H1 (cell line): ENCODE measurements at regions not wholly inside any gene's neighbourhood (a gene's known extent, or its start where the extent isn't known, plus 50 kb on each side); places are given as distances from the start of the nearest gene placed in this dataset.

Experiments
- CTCF ChIA-PET: fragments of 300-600 bp; sonication (Branson Sonifier 250); formaldehyde crosslinking; loops from one replicate; lab custom pipeline; 2021; ENCODE audit not compliant: partially characterized antibody; lab: Charles Lee
- POLR2A ChIA-PET: fragments of 300-600 bp; sonication (Branson Sonifier 250); formaldehyde crosslinking; loops from one replicate; lab custom pipeline; 2021; ENCODE audit warnings: inconsistent platforms; ENCODE audit not compliant: partially characterized antibody; lab: Charles Lee
- DNase-seq, 2 experiments: peaks; one replicate each; pipeline versions ENCODE4 v3.0.0 to v3.0.0-alpha.2; 2010 to 2022; ENCODE audit warnings: low spot score in 2 of 2, low read depth in 1 of 2, mixed read lengths in 1 of 2
- FAIRE-seq: peaks from 2 replicates; lab custom pipeline; 2011; peaks lifted over from hg19 to GRCh38; lab: Jason Lieb, UNC
- H2AFZ ChIP-seq: 2 replicates; pipeline ENCODE4 v1.8.1; 2012; ENCODE audit warnings: low read length, inconsistent platforms
- H2AK5ac ChIP-seq: 2 replicates; pipeline ENCODE4 v1.6.1; 2013; ENCODE audit warnings: low read depth, low read length
- H2BK120ac ChIP-seq: replicated peaks from 2 replicates; pipeline ENCODE3; 2013; ENCODE audit warnings: low read depth, low read length, inconsistent platforms
- H2BK12ac ChIP-seq: 2 replicates; pipeline ENCODE4 v1.6.1; 2013; ENCODE audit warnings: low read depth, low read length
- H2BK15ac ChIP-seq: 2 replicates; pipeline ENCODE4 v1.6.1; 2013; ENCODE audit warnings: low read length
- H2BK20ac ChIP-seq: 2 replicates; pipeline ENCODE4 v1.6.1; 2013; ENCODE audit warnings: low read length
- H2BK5ac ChIP-seq: 2 replicates; pipeline ENCODE4 v1.6.1; 2013; ENCODE audit warnings: low read depth, low read length
- H3K14ac ChIP-seq: 2 replicates; pipeline ENCODE4 v1.6.1; 2013; ENCODE audit warnings: inconsistent platforms; ENCODE audit not compliant: insufficient read length
- H3K18ac ChIP-seq: 2 replicates; pipeline ENCODE4 v1.6.1; 2013; ENCODE audit warnings: low read length; ENCODE audit errors: extremely low read depth
- H3K23ac ChIP-seq: 2 replicates; pipeline ENCODE4 v1.6.1; 2013; ENCODE audit warnings: inconsistent platforms; ENCODE audit not compliant: insufficient read length
- H3K23me2 ChIP-seq: 2 replicates; pipeline ENCODE4 v1.6.1; 2013; ENCODE audit warnings: low read depth, low read length
- H3K27ac ChIP-seq: 2 replicates; pipeline ENCODE4 v1.6.1; 2011; ENCODE audit warnings: low read depth, low read length, inconsistent platforms
- H3K27me3 ChIP-seq, 4 experiments: replicated peaks in 1 of 4; 1 replicate in 1 of 4; 2 replicates in 3 of 4; pipeline versions ENCODE4 v1.6.1 to v1.8.1; 2011 to 2013; ENCODE audit warnings: low read length in 3 of 4, mild to moderate bottlenecking in 3 of 4, inconsistent platforms in 2 of 4, mixed read lengths in 2 of 4, moderate library complexity in 1 of 4; ENCODE audit not compliant: control insufficient read depth in 3 of 4, insufficient read depth in 3 of 4; ENCODE audit errors: extremely low read depth in 1 of 4
- H3K36me3 ChIP-seq, 4 experiments: 2 replicates each; pipeline versions ENCODE4 v1.6.1 to v1.8.1; 2011 to 2013; ENCODE audit warnings: mild to moderate bottlenecking in 4 of 4, low read length in 3 of 4, moderate library complexity in 2 of 4, control low read depth in 1 of 4, inconsistent platforms in 1 of 4; ENCODE audit not compliant: insufficient read depth in 4 of 4, control insufficient read depth in 2 of 4
- H3K4ac ChIP-seq: replicated peaks from 2 replicates; pipeline ENCODE3; 2013; ENCODE audit warnings: low read length, low read depth, mixed read lengths, inconsistent platforms; ENCODE audit not compliant: insufficient read length
- H3K4me1 ChIP-seq, 4 experiments: replicated peaks in 1 of 4; 1 replicate in 1 of 4; 2 replicates in 3 of 4; pipeline versions ENCODE4 v1.6.1 to v1.8.1; 2011 to 2013; ENCODE audit warnings: low read length in 3 of 4, inconsistent platforms in 2 of 4, mixed read lengths in 1 of 4; ENCODE audit not compliant: insufficient read depth in 4 of 4, control insufficient read depth in 3 of 4
- H3K4me2 ChIP-seq, 2 experiments: 2 replicates each; pipeline versions ENCODE4 v1.6.1 to v1.8.1; 2011 to 2013; ENCODE audit warnings: low read depth in 2 of 2, low read length in 2 of 2, control low read depth in 1 of 2, inconsistent platforms in 1 of 2, mild to moderate bottlenecking in 1 of 2; ENCODE audit not compliant: insufficient read depth in 1 of 2
- H3K4me3 ChIP-seq, 4 experiments: fragments of 200-600, 300-600 bp in 1 of 4; sonication (generic), shearing (Covaris generic), sonication (Bioruptor Twin) in 1 of 4; 2 replicates each; pipeline versions ENCODE4 v1.5.1 to v1.8.1; 2011 to 2016; ENCODE audit warnings: low read length in 4 of 4, low read depth in 3 of 4, control low read depth in 2 of 4, inconsistent platforms in 2 of 4, mild to moderate bottlenecking in 2 of 4, mixed read lengths in 1 of 4, moderate library complexity in 1 of 4; ENCODE audit not compliant: insufficient read depth in 2 of 4; ENCODE audit errors: extremely low read depth in 1 of 4
- H3K56ac ChIP-seq: replicated peaks from 2 replicates; pipeline ENCODE3; 2013; ENCODE audit warnings: low read depth, mild to moderate bottlenecking, mixed read lengths, low read length, inconsistent platforms; ENCODE audit not compliant: insufficient read length
- H3K79me1 ChIP-seq: 2 replicates; pipeline ENCODE4 v1.6.1; 2013; ENCODE audit warnings: low read depth, low read length, control low read depth
- H3K79me2 ChIP-seq, 2 experiments: 2 replicates each; pipeline versions ENCODE4 v1.6.1 to v1.8.1; 2012 to 2013; ENCODE audit warnings: low read length in 2 of 2, mild to moderate bottlenecking in 2 of 2, inconsistent platforms in 1 of 2; ENCODE audit not compliant: insufficient read depth in 2 of 2, control insufficient read depth in 1 of 2
- H3K9ac ChIP-seq, 4 experiments: replicated peaks in 1 of 4; 1 replicate in 1 of 4; 2 replicates in 3 of 4; pipeline versions ENCODE4 v1.6.1 to v1.8.1; 2011 to 2013; ENCODE audit warnings: low read depth in 3 of 4, low read length in 3 of 4, control low read depth in 2 of 4, mild to moderate bottlenecking in 2 of 4, moderate library complexity in 2 of 4, inconsistent platforms in 1 of 4; ENCODE audit errors: extremely low read depth in 1 of 4
- H3K9me3 ChIP-seq, 2 experiments: 2 replicates each; pipeline versions ENCODE4 v1.6.1 to v1.8.1; 2012 to 2013; ENCODE audit warnings: mild to moderate bottlenecking in 2 of 2, moderate library complexity in 2 of 2, control low read depth in 1 of 2, inconsistent platforms in 1 of 2, low read depth in 1 of 2, low read length in 1 of 2, mixed read lengths in 1 of 2; ENCODE audit not compliant: insufficient read depth in 2 of 2
- H4K20me1 ChIP-seq, 2 experiments: replicated peaks in 1 of 2; 2 replicates each; pipeline versions ENCODE3 to v1.8.1; 2011 to 2013; ENCODE audit warnings: inconsistent platforms in 2 of 2, low read length in 2 of 2, mild to moderate bottlenecking in 1 of 2; ENCODE audit not compliant: insufficient read depth in 2 of 2, control insufficient read depth in 1 of 2
- H4K5ac ChIP-seq: 2 replicates; pipeline ENCODE4 v1.6.1; 2013; ENCODE audit warnings: low read length, low read depth, mixed read lengths, inconsistent platforms; ENCODE audit not compliant: insufficient read length
- H4K8ac ChIP-seq: 2 replicates; pipeline ENCODE4 v1.8.0; 2013; ENCODE audit warnings: mild to moderate bottlenecking, moderate library complexity, low read length, inconsistent platforms; ENCODE audit not compliant: insufficient read depth; ENCODE audit errors: extremely low read depth
- H4K91ac ChIP-seq: replicated peaks from 2 replicates; pipeline ENCODE3; 2013; ENCODE audit warnings: low read length, mixed read lengths, inconsistent platforms; ENCODE audit not compliant: insufficient read length
- ATF3 ChIP-seq: IDR thresholded peaks from 2 replicates; pipeline ENCODE4 v1.6.1; 2011; ENCODE audit warnings: low read depth, mild to moderate bottlenecking, low read length; ENCODE audit not compliant: insufficient read depth
- BCL11A ChIP-seq, 2 experiments: IDR thresholded peaks; one replicate each; pipeline ENCODE4 v1.6.1; 2011; ENCODE audit warnings: low read depth in 2 of 2, low read length in 2 of 2, mild to moderate bottlenecking in 2 of 2
- CTCF ChIP-seq, 3 experiments: IDR thresholded peaks; 1 replicate in 2 of 3; 2 replicates in 1 of 3; pipeline versions ENCODE4 v1.5.1 to v1.6.1; 2011; ENCODE audit warnings: low read length in 3 of 3, mild to moderate bottlenecking in 3 of 3, inconsistent platforms in 2 of 3, low read depth in 1 of 3, moderate library complexity in 1 of 3; ENCODE audit not compliant: insufficient read depth in 1 of 3; ENCODE audit errors: control extremely low read depth in 1 of 3
- E2F6 ChIP-seq: IDR thresholded peaks from 2 replicates; pipeline ENCODE4 v1.6.1; 2012; ENCODE audit warnings: inconsistent platforms
- HDAC6 ChIP-seq: IDR thresholded peaks from one replicate; pipeline ENCODE4 v1.7.1; 2012; ENCODE audit warnings: low read depth, mild to moderate bottlenecking, inconsistent platforms, low read length, moderate library complexity
- JUN ChIP-seq: IDR thresholded peaks from 2 replicates; pipeline ENCODE4 v1.6.1; 2011; ENCODE audit warnings: low read depth, mild to moderate bottlenecking, improper control_type of control experiment, low read length
- MAFK ChIP-seq: IDR thresholded peaks from 2 replicates; pipeline ENCODE4 v1.6.1; 2012; ENCODE audit warnings: low read depth, mild to moderate bottlenecking, improper control_type of control experiment, low read length
- NRF1 ChIP-seq: IDR thresholded peaks from 2 replicates; pipeline ENCODE4 v1.6.1; 2011; ENCODE audit warnings: mild to moderate bottlenecking, low read depth, low read length, improper control_type of control experiment
- SIX5 ChIP-seq: IDR thresholded peaks from 2 replicates; pipeline ENCODE4 v1.6.1; 2011; ENCODE audit warnings: mild to moderate bottlenecking, low read depth, low read length
- SP4 ChIP-seq: IDR thresholded peaks from 2 replicates; pipeline ENCODE4 v1.6.1; 2012; ENCODE audit warnings: low read length, inconsistent platforms
- TBP ChIP-seq: IDR thresholded peaks from 2 replicates; pipeline ENCODE4 v1.6.1; 2011; ENCODE audit warnings: low read depth, low read length, improper control_type of control experiment
- ZNF274 ChIP-seq: IDR thresholded peaks from 2 replicates; pipeline ENCODE4 v1.7.0; 2012; ENCODE audit warnings: low read length, borderline replicate concordance; ENCODE audit errors: extremely low read depth
- WGBS, 2 experiments: shearing (Covaris generic) in 1 of 2; methylation state at CpG; one replicate each; pipeline versions ENCODE4 v1.1.6 to v1.1.7; 2013 to 2015; ENCODE audit warnings: low lambda C conversion rate in 2 of 2, mixed read lengths in 2 of 2, inconsistent platforms in 1 of 2, low coverage in 1 of 2, missing lambda C conversion rate in 1 of 2; ENCODE audit not compliant: insufficient replicate concordance in 2 of 2, insufficient coverage in 1 of 2, insufficient read length in 1 of 2; ENCODE audit errors: extremely low coverage in 1 of 2, missing lambda C conversion rate in 1 of 2; 5-methylcytosine and 5-hydroxymethylcytosine counted together

DNA sequence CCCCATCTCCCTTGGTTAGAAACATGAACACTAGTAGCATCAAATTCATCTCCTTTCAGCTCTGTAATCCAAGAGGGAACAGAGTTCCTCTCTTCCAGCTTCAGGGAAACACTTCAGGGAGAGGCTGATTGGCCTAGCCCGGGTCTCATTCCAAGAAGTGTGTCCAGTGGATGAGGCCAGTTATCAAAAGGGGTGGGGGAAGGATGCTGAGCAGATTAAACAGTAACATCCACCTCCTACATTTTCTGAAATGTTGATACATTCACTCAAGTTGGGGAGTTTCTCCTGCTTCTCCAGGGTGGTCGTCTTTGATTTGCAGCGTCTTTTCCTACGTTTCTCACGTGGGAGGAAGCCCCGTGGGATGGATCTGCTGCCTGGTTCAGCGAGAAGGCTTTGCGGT is 62.9 kb upstream of the WSB1 start:
- ChIA-PET CTCF (no interaction called here), POLR2A (no interaction called here)
- TF ChIP-seq ATF3 (no peak), CTCF (IDR thresholded peaks at IDR 0.05; ENCODE audit: control extremely low read depth in 1 of 3, insufficient read depth in 1 of 3, low read depth in 1 of 3, low read length in 3 of 3) (no peak), TBP (no peak), SIX5 (no peak), NRF1 (no peak), E2F6 (no peak), JUN (no peak), SP4 (no peak), BCL11A (IDR thresholded peaks at IDR 0.05; ENCODE audit: low read depth in 2 of 2, low read length in 2 of 2) (no peak), HDAC6 (no peak), ZNF274 (no peak), MAFK (no peak)
- Histone ChIP-seq H3K4me2 (no peak overlapping the region), H4K8ac (no peak overlapping the region), H4K20me1 (no peaks in the 10 kb centered on the region), H3K79me1 (no peaks in the 10 kb centered on the region), H3K27me3 (no peaks in the 10 kb centered on the region), H3K18ac (no peak overlapping the region), H3K9me3 (0 out of 4 replicates have a peak, but pooled peaks cover 0 to 6% of the 10 kb centered on the region in 2 experiments), H3K56ac (no peak overlapping the region), H3K23me2 (no peaks in the 10 kb centered on the region), H3K36me3 (no peaks in the 10 kb centered on the region), H2BK12ac (no peak overlapping the region), H3K27ac (no peak overlapping the region), H2BK5ac (no peak overlapping the region), H2BK120ac (no peak overlapping the region), H3K4ac (no peak overlapping the region), H3K4me3 (no peak overlapping the region), H2BK20ac (no peak overlapping the region), H3K23ac (no peak overlapping the region), H3K4me1 (no peaks in the 10 kb centered on the region), H2BK15ac (no peak overlapping the region), H4K5ac (no peak overlapping the region), H3K9ac (no peak overlapping the region), H3K14ac (no peak overlapping the region), H3K79me2 (no peaks in the 10 kb centered on the region), H2AFZ (no peak overlapping the region), H4K91ac (no peak overlapping the region), H2AK5ac (no peak overlapping the region)
- no peak for FAIRE-seq
- 81% methylated on average over 8 of the region's 8 CpGs; no CpG with 5 or more reads in 1 of the 2 experiments for WGBS, 2 experiments
- DNase-seq = no peak
